ENCODE measurements at regions not wholly inside any gene's neighbourhood (a gene's known extent, or its start where the extent isn't known, plus 50 kb on each side); places are given as distances from the start of the nearest gene placed in this dataset.

GRCh38 chr1:87539147-87539546 lies 210.5 kb downstream of the LMO4 start:
- Mint-ChIP-seq H3K27ac (no peak overlapping the region), H3K9me3 (peaks cover 6 to 29% (median 18%) of the 10 kb centered on the region in 3 donors), H3K27me3 (peaks cover 4% of the 10 kb centered on the region in 2 donors), H3K4me3 (no peak overlapping the region), H3K36me3 (peaks cover 9% of the 10 kb centered on the region), H3K4me1 (no peaks in the 10 kb centered on the region)
- DNase-seq = no peak
- CTCF ChIA-PET = no interaction called here
- POLR2A ChIA-PET = no interaction called here
- no peak for ATAC-seq (replicated peaks in 1 of 4)
- Histone ChIP-seq H3K27me3 (replicated peaks in 1 of 2; ENCODE audit: control insufficient read depth in 2 of 2, extremely low read depth in 1 of 2, insufficient read depth in 2 of 2, low read length in 1 of 2) (no peaks in the 10 kb centered on the region), H3K27ac (ENCODE audit: low read length) (no peak overlapping the region), H3K9me3 (no peaks in the 10 kb centered on the region), H3K36me3 (ENCODE audit: control insufficient read depth in 2 of 2, extremely low read depth in 1 of 2, insufficient read depth in 1 of 2, low read length in 1 of 2) (no peaks in the 10 kb centered on the region), H3K4me3 (ENCODE audit: control insufficient read depth in 1 of 2, extremely low read depth in 1 of 2, low read length in 1 of 2) (no peak overlapping the region), H3K4me1 (ENCODE audit: control insufficient read depth in 1 of 2, extremely low read depth in 1 of 2, insufficient read depth in 2 of 2, low read length in 2 of 2) (no peaks in the 10 kb centered on the region)
- WGBS (ENCODE audit: insufficient coverage) = 58% methylated on average over 1 of the region's 1 CpG

GRCh38 chr1:87542697-87543096 lies 214.0 kb downstream of the LMO4 start:
- DNase-seq (no peak), ATAC-seq (replicated peaks in 1 of 4) (no peak)
- Mint-ChIP-seq H3K4me3 (no peak overlapping the region), H3K27ac (no peak overlapping the region), H3K9me3 (peaks cover 26 to 46% (median 30%) of the 10 kb centered on the region in 3 donors), H3K4me1 (no peaks in the 10 kb centered on the region), H3K27me3 (peaks cover 0 to 6% of the 10 kb centered on the region in 2 donors), H3K36me3 (peaks cover 9% of the 10 kb centered on the region)
- no peak overlapping the region for H3K27ac ChIP-seq (ENCODE audit: low read length)
- H3K4me3 ChIP-seq (ENCODE audit: control insufficient read depth in 1 of 2, extremely low read depth in 1 of 2, low read length in 1 of 2) = no peak overlapping the region
- WGBS (ENCODE audit: insufficient coverage) = 100% methylated on average over 2 of the region's 2 CpGs
- H3K9me3 ChIP-seq = no peaks in the 10 kb centered on the region
- ChIA-PET POLR2A (no interaction called here), CTCF (no interaction called here)
- H3K4me1 ChIP-seq (ENCODE audit: control insufficient read depth in 1 of 2, extremely low read depth in 1 of 2, insufficient read depth in 2 of 2, low read length in 2 of 2) = no peaks in the 10 kb centered on the region
- H3K27me3 ChIP-seq (replicated peaks in 1 of 2; ENCODE audit: control insufficient read depth in 2 of 2, extremely low read depth in 1 of 2, insufficient read depth in 2 of 2, low read length in 1 of 2) = no peaks in the 10 kb centered on the region
- H3K36me3 ChIP-seq (ENCODE audit: control insufficient read depth in 2 of 2, extremely low read depth in 1 of 2, insufficient read depth in 1 of 2, low read length in 1 of 2) = no peaks in the 10 kb centered on the region

GRCh38 chr1:87549738-87550137 lies 221.1 kb downstream of the LMO4 start:
- H3K27ac Mint-ChIP-seq = no peak overlapping the region
- DNase-seq (no peak), ATAC-seq (replicated peaks in 1 of 4) (no peak)
- H3K27me3 Mint-ChIP-seq = peaks cover 0 to 4% of the 10 kb centered on the region in 2 donors
- peaks cover 6 to 17% (median 14%) of the 10 kb centered on the region in 3 donors for H3K9me3 Mint-ChIP-seq
- Histone ChIP-seq H3K9me3 (no peaks in the 10 kb centered on the region), H3K36me3 (ENCODE audit: control insufficient read depth in 2 of 2, extremely low read depth in 1 of 2, insufficient read depth in 1 of 2, low read length in 1 of 2) (no peaks in the 10 kb centered on the region), H3K27me3 (replicated peaks in 1 of 2; ENCODE audit: control insufficient read depth in 2 of 2, extremely low read depth in 1 of 2, insufficient read depth in 2 of 2, low read length in 1 of 2) (no peaks in the 10 kb centered on the region), H3K27ac (ENCODE audit: low read length) (no peak overlapping the region), H3K4me1 (ENCODE audit: control insufficient read depth in 1 of 2, extremely low read depth in 1 of 2, insufficient read depth in 2 of 2, low read length in 2 of 2) (no peaks in the 10 kb centered on the region), H3K4me3 (ENCODE audit: control insufficient read depth in 1 of 2, extremely low read depth in 1 of 2, low read length in 1 of 2) (no peak overlapping the region)
- CTCF ChIA-PET = interaction anchor here in 1 of 2 donors (0.7 kb wide), 1 partner anchor 426 kb away, joined by 3 read pairs; no protein-coding TSS in a partner anchor
- H3K36me3 Mint-ChIP-seq = no peaks in the 10 kb centered on the region
- POLR2A ChIA-PET = interaction anchor here in 1 of 2 donors (1.1 kb wide), 1 partner anchor 28 kb away, joined by 3 read pairs; no protein-coding TSS in a partner anchor
- no peaks in the 10 kb centered on the region for H3K4me1 Mint-ChIP-seq
- WGBS (ENCODE audit: insufficient coverage) = no CpG with 5 or more reads among the region's 1 CpG
- no peak overlapping the region for H3K4me3 Mint-ChIP-seq

GRCh38 chr1:87553511-87553910 lies 224.8 kb downstream of the LMO4 start:
- DNase-seq (no peak), ATAC-seq (replicated peaks in 1 of 4) (no peak)
- POLR2A ChIA-PET = no interaction called here
- Mint-ChIP-seq H3K4me3 (no peak overlapping the region), H3K27me3 (no peaks in the 10 kb centered on the region), H3K36me3 (no peaks in the 10 kb centered on the region), H3K9me3 (no peaks in the 10 kb centered on the region), H3K27ac (no peak overlapping the region), H3K4me1 (no peaks in the 10 kb centered on the region)
- no peak overlapping the region for H3K27ac ChIP-seq (ENCODE audit: low read length)
- CTCF ChIA-PET = no interaction called here
- no peaks in the 10 kb centered on the region for H3K27me3 ChIP-seq (replicated peaks in 1 of 2; ENCODE audit: control insufficient read depth in 2 of 2, extremely low read depth in 1 of 2, insufficient read depth in 2 of 2, low read length in 1 of 2)
- WGBS (ENCODE audit: insufficient coverage) = no CpG with 5 or more reads among the region's 2 CpGs
- H3K4me1 ChIP-seq (ENCODE audit: control insufficient read depth in 1 of 2, extremely low read depth in 1 of 2, insufficient read depth in 2 of 2, low read length in 2 of 2) = no peaks in the 10 kb centered on the region
- no peaks in the 10 kb centered on the region for H3K9me3 ChIP-seq
- H3K4me3 ChIP-seq (ENCODE audit: control insufficient read depth in 1 of 2, extremely low read depth in 1 of 2, low read length in 1 of 2) = no peak overlapping the region
- no peaks in the 10 kb centered on the region for H3K36me3 ChIP-seq (ENCODE audit: control insufficient read depth in 2 of 2, extremely low read depth in 1 of 2, insufficient read depth in 1 of 2, low read length in 1 of 2)

DNA sequence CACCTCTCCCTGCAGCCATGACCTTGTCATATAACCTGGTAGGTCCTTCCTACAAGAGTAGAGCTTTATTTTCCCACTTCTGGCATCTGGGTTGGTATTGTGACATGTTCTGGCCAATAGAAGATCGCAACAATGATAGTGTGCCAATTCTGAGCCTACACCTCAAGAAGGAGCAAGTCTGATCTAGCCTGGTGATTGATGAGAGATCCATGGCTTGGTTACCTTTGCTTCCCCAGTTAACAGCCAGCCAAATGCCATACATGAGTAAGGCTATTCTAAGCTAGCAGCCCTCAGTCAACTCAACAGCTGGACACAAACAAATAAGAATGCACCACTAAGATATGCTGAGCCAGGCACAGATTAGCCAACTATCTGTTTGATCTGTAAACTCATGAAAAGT lies 226.7 kb downstream of the LMO4 start:
- Histone ChIP-seq H3K9me3 (no peaks in the 10 kb centered on the region), H3K36me3 (ENCODE audit: control insufficient read depth in 2 of 2, extremely low read depth in 1 of 2, insufficient read depth in 1 of 2, low read length in 1 of 2) (no peaks in the 10 kb centered on the region), H3K4me1 (ENCODE audit: control insufficient read depth in 1 of 2, extremely low read depth in 1 of 2, insufficient read depth in 2 of 2, low read length in 2 of 2) (no peaks in the 10 kb centered on the region), H3K27me3 (replicated peaks in 1 of 2; ENCODE audit: control insufficient read depth in 2 of 2, extremely low read depth in 1 of 2, insufficient read depth in 2 of 2, low read length in 1 of 2) (no peaks in the 10 kb centered on the region), H3K27ac (ENCODE audit: low read length) (no peak overlapping the region), H3K4me3 (ENCODE audit: control insufficient read depth in 1 of 2, extremely low read depth in 1 of 2, low read length in 1 of 2) (no peak overlapping the region)
- Mint-ChIP-seq H3K36me3 (no peaks in the 10 kb centered on the region), H3K27ac (no peak overlapping the region), H3K4me1 (no peaks in the 10 kb centered on the region), H3K4me3 (no peak overlapping the region), H3K27me3 (no peaks in the 10 kb centered on the region), H3K9me3 (no peaks in the 10 kb centered on the region)
- WGBS (ENCODE audit: insufficient coverage) = no CpG with 5 or more reads among the region's 1 CpG
- CTCF ChIA-PET = no interaction called here
- DNase-seq = no peak
- POLR2A ChIA-PET = no interaction called here
- no peak for ATAC-seq (replicated peaks in 1 of 4)

DNA sequence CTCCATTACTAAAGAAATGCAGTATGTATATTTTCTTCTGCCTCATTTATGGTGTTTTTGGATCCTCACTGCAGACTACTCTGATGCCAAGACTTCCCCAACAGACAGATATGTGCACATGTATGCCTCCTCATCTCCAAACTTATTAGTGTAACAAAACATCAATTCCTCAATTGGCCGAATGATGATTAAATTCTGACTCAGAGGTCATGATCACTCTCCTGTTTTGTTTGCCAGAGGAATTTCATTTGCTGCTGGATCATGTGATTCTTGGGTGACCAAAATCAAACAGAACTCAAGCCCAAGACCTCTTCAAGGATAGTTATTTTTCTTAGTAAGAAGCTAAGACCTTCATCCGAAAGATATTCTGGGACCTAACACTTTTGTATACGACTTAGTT lies 227.6 kb downstream of the LMO4 start:
- Mint-ChIP-seq H3K36me3 (no peaks in the 10 kb centered on the region), H3K4me3 (no peak overlapping the region), H3K9me3 (no peaks in the 10 kb centered on the region), H3K27me3 (no peaks in the 10 kb centered on the region), H3K4me1 (no peaks in the 10 kb centered on the region), H3K27ac (no peak overlapping the region)
- POLR2A ChIA-PET = no interaction called here
- WGBS (ENCODE audit: insufficient coverage) = 95% methylated on average over 2 of the region's 3 CpGs
- Histone ChIP-seq H3K27ac (ENCODE audit: low read length) (no peak overlapping the region), H3K36me3 (ENCODE audit: control insufficient read depth in 2 of 2, extremely low read depth in 1 of 2, insufficient read depth in 1 of 2, low read length in 1 of 2) (no peaks in the 10 kb centered on the region), H3K27me3 (replicated peaks in 1 of 2; ENCODE audit: control insufficient read depth in 2 of 2, extremely low read depth in 1 of 2, insufficient read depth in 2 of 2, low read length in 1 of 2) (no peaks in the 10 kb centered on the region), H3K9me3 (no peaks in the 10 kb centered on the region), H3K4me3 (ENCODE audit: control insufficient read depth in 1 of 2, extremely low read depth in 1 of 2, low read length in 1 of 2) (no peak overlapping the region), H3K4me1 (ENCODE audit: control insufficient read depth in 1 of 2, extremely low read depth in 1 of 2, insufficient read depth in 2 of 2, low read length in 2 of 2) (no peaks in the 10 kb centered on the region)
- ATAC-seq (replicated peaks in 1 of 4) (no peak), DNase-seq (no peak)
- CTCF ChIA-PET = no interaction called here

- H3K4me1 Mint-ChIP-seq = no peaks in the 10 kb centered on the region
- no peak overlapping the region for H3K27ac Mint-ChIP-seq
- H3K4me3 Mint-ChIP-seq = no peak overlapping the region
- no peaks in the 10 kb centered on the region for H3K9me3 ChIP-seq
- DNase-seq (no peak), ATAC-seq (replicated peaks in 1 of 4) (no peak)
- H3K36me3 Mint-ChIP-seq = no peaks in the 10 kb centered on the region
- no peaks in the 10 kb centered on the region for H3K9me3 Mint-ChIP-seq
- WGBS (ENCODE audit: insufficient coverage) = no CpG with 5 or more reads among the region's 3 CpGs
- CTCF ChIA-PET = no interaction called here
- POLR2A ChIA-PET = no interaction called here
- no peaks in the 10 kb centered on the region for H3K4me1 ChIP-seq (ENCODE audit: control insufficient read depth in 1 of 2, extremely low read depth in 1 of 2, insufficient read depth in 2 of 2, low read length in 2 of 2)
- no peak overlapping the region for H3K4me3 ChIP-seq (ENCODE audit: control insufficient read depth in 1 of 2, extremely low read depth in 1 of 2, low read length in 1 of 2)
- H3K27me3 ChIP-seq (replicated peaks in 1 of 2; ENCODE audit: control insufficient read depth in 2 of 2, extremely low read depth in 1 of 2, insufficient read depth in 2 of 2, low read length in 1 of 2) = no peaks in the 10 kb centered on the region
- no peak overlapping the region for H3K27ac ChIP-seq (ENCODE audit: low read length)
- H3K36me3 ChIP-seq (ENCODE audit: control insufficient read depth in 2 of 2, extremely low read depth in 1 of 2, insufficient read depth in 1 of 2, low read length in 1 of 2) = no peaks in the 10 kb centered on the region
- no peaks in the 10 kb centered on the region for H3K27me3 Mint-ChIP-seq
Measured at GRCh38 chr1:87558921-87559320, 230.2 kb downstream of the LMO4 start.
